Mucosa of rectum (tissue), 2 donors: ENCODE measurements at regions not wholly inside any gene's neighbourhood (a gene's known extent, or its start where the extent isn't known, plus 50 kb on each side); places are given as distances from the start of the nearest gene placed in this dataset.
"Not testable (repeated sequence)": the region's sequence is repeated elsewhere in the genome, so short reads cannot be mapped to it uniquely, and the experiment has no call there.

Experiments used
- H3K27ac ChIP-seq, 2 donors: one replicate each; pipeline ENCODE4 v1.7.0; 2013; ENCODE audit warnings: inconsistent platforms in 2 of 2, low read depth in 2 of 2, low read length in 2 of 2
- H3K27me3 ChIP-seq, 2 donors: one replicate each; pipeline ENCODE4 v1.7.0; 2013; ENCODE audit warnings: low read length in 2 of 2; ENCODE audit not compliant: control insufficient read depth in 2 of 2, insufficient read depth in 2 of 2
- H3K36me3 ChIP-seq, 2 donors: one replicate each; pipeline ENCODE4 v1.7.0; 2013; ENCODE audit warnings: low read length in 2 of 2; ENCODE audit not compliant: control insufficient read depth in 2 of 2, insufficient read depth in 2 of 2
- H3K4me1 ChIP-seq, 2 donors: one replicate each; pipeline ENCODE4 v1.7.0; 2013; ENCODE audit warnings: low read length in 2 of 2, mild to moderate bottlenecking in 1 of 2; ENCODE audit not compliant: control insufficient read depth in 2 of 2, insufficient read depth in 2 of 2
- H3K4me3 ChIP-seq, 2 donors: one replicate each; pipeline ENCODE4 v1.7.0; 2013; ENCODE audit warnings: low read length in 2 of 2
- H3K9ac ChIP-seq, 2 donors: one replicate each; pipeline ENCODE4 v1.7.0; 2013; ENCODE audit warnings: low read length in 2 of 2, low read depth in 1 of 2, mild to moderate bottlenecking in 1 of 2
- H3K9me3 ChIP-seq, 2 donors: one replicate each; pipeline ENCODE4 v1.7.0; 2013; ENCODE audit warnings: low read length in 2 of 2; ENCODE audit not compliant: control insufficient read depth in 2 of 2
- donor health status: healthy.
- donor health status: Normal muscosa, but diverticular disease.

DNA sequence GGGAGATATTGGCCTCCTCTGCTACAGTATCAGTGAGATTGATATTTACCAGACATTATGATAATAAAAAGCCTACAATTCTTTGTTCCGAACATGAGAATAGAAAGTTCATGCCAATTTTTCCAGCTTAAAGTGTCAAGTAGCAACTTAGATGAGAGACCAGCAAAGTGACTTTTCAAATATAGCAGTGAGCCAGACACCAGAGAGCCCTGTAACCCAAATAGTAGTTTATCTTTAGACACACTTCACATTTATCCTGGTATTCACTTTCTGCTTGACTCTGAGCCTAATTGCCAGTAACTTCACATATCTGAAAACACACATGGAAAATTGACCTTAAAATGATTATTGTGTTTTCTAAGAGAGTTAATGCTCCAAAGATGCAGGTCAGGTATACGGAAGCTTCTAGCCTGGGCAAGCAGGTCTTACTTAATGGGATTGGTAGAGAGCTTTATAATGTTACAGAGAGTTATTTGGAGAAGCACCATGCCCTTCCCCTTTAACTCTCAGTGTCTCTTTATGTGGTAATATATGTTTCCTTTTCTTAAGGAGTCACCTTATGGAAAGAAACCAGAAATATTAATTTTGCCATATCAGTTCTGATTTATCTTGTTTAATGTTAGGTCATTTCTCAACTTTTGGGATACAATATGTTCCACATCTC, 852.3 kb upstream of the CHORDC1 start:
- H3K36me3 ChIP-seq: no peaks in the 10 kb centered on the region
- no peaks in the 10 kb centered on the region for H3K4me1 ChIP-seq
- no peak overlapping the region for H3K27ac ChIP-seq
- H3K9me3 ChIP-seq: peaks cover 0 to 3% of the 10 kb centered on the region in 2 donors
- no peak overlapping the region for H3K4me3 ChIP-seq
- no peaks in the 10 kb centered on the region for H3K27me3 ChIP-seq
- no peak overlapping the region for H3K9ac ChIP-seq

DNA sequence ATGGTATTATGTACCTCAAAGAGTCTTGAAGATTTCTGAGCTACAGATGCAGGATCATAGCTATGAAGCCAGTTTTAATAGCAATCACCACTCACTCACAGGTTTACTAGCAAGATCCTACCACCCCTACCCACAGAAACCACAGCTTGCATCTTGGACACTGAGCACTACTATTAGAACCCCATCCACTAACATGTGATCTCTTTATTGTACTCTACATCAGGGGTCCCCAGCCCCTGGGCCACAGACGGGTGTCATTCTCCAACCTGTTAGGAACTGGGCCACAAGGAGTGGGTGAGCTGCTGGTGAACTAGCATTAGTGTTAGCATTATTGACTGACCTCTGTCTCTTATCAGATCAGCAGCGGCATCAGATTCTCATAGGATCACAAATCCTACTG, 844.8 kb upstream of the CHORDC1 start:
- Histone ChIP-seq H3K27ac (no peak overlapping the region), H3K9ac (no peak overlapping the region), H3K36me3 (no peaks in the 10 kb centered on the region), H3K4me1 (no peaks in the 10 kb centered on the region), H3K27me3 (no peaks in the 10 kb centered on the region), H3K4me3 (no peak overlapping the region), H3K9me3 (no peaks in the 10 kb centered on the region)

DNA sequence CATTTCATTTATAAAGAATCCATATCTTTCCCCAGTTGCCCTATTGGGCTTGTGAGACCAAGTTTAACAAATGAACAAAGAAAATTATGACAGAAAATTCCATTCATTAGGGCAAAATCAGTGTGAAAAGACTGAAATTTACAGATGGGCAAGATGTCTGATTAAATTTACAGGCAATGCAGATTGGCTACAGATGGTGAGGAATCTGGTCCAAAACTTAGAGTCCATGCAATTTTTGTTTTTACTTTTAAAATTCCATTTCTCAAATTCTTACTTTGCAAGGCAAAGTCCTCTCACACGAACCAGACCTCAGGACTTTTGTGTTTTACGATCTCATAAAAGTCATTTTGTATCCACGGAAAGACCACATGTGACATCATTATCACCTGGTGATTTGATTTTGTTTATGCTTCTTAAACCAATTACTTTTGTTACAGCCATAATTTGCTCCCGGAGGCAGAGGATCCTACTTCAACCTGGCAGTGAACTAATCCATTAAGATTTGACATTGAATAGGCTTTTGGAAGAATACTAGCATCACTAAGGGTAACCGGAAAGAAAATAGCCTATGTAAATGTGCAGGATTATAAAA, 843.7 kb upstream of the CHORDC1 start:
- Histone ChIP-seq H3K9ac (no peak overlapping the region), H3K36me3 (no peaks in the 10 kb centered on the region), H3K27me3 (no peaks in the 10 kb centered on the region), H3K9me3 (no peaks in the 10 kb centered on the region), H3K4me3 (no peak overlapping the region), H3K4me1 (no peaks in the 10 kb centered on the region), H3K27ac (no peak overlapping the region)

DNA sequence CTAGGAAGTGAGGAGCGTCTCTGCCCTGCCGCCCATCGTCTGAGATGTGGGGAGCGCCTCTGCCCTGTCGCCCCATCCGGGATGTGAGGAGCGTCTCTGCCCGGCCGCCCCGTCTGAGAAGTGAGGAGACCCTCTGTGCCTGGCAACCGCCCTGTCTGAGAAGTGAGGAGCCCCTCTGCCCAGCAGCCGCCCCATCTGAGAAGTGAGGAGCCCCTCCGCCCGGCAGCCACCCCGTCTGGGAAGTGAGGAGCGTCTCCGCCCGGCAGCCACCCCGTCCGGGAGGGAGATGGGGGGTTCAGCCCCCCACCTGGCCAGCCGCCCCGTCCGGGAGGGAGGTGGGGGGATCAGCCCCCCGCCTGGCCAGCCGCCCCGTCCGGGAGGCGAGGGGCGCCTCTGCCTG, 840.5 kb upstream of the CHORDC1 start:
- H3K9me3 ChIP-seq, H3K4me1 ChIP-seq, H3K27me3 ChIP-seq, H3K9ac ChIP-seq, H3K4me3 ChIP-seq, H3K36me3 ChIP-seq, H3K27ac ChIP-seq: not testable (repeated sequence)

DNA sequence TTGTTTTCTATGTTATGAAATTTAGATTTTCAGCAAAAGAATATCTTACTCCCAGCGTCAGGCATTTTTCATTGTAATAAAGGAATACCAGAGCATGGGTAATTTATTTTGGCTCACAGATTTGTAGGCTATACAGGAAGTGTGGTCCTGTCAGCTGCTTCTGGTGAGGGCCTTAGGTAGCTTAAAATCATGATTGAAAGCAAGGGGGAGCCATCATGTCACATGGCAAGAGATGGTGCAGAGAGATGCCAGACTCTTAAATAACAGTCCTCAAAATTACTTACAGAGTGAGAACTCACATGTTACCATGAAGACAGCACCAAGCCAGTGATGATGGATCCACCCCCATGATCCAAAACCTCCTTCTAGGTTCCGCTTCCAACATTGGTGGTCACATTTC, 825.0 kb upstream of the CHORDC1 start:
- H3K27ac ChIP-seq: no peak overlapping the region
- H3K9ac ChIP-seq: no peak overlapping the region
- H3K27me3 ChIP-seq: no peaks in the 10 kb centered on the region
- no peaks in the 10 kb centered on the region for H3K9me3 ChIP-seq
- no peaks in the 10 kb centered on the region for H3K36me3 ChIP-seq
- H3K4me3 ChIP-seq: no peak overlapping the region
- no peaks in the 10 kb centered on the region for H3K4me1 ChIP-seq

DNA sequence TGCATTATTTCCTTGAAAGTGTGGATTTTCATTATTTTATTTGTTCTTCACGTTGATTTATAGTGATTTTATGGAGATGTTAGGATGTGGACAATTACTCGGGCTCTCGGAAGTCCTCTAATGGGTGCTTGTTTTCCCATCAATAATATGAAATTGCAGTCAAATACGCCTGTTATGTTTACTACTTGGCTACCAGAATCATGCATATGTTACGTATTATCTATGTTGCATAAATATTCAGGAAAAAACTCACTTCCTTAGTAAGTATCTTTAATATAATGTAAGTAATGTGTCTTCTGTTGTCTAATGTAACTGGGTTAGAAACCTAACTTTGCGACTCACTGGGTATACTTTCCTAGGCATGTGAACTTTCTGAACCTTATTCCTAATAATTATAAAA, 823.4 kb upstream of the CHORDC1 start:
- Histone ChIP-seq H3K4me3 (no peak overlapping the region), H3K4me1 (no peaks in the 10 kb centered on the region), H3K9me3 (no peaks in the 10 kb centered on the region), H3K36me3 (no peaks in the 10 kb centered on the region), H3K27me3 (no peaks in the 10 kb centered on the region), H3K9ac (no peak overlapping the region), H3K27ac (no peak overlapping the region)

DNA sequence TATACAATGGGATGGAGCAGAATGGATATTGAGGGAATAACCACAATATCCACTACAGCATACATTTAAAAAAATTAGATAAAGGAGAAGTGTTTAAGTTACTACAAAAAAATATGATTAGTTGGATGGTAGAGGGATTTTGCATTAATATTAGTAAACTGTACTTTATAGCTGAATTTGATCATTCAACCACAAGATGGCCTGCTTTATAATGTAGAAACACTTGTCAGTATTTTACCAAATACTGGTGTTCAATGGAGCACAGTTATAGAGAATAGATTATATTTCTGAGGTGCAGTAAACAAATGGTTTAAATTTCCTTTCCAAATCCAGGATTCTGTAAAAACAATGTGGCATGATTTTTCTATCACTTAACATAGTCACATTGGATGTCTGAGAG, 818.8 kb upstream of the CHORDC1 start:
- Histone ChIP-seq H3K27ac (no peak overlapping the region), H3K9ac (no peak overlapping the region), H3K4me1 (no peaks in the 10 kb centered on the region), H3K4me3 (no peak overlapping the region), H3K9me3 (no peaks in the 10 kb centered on the region), H3K27me3 (no peaks in the 10 kb centered on the region), H3K36me3 (no peaks in the 10 kb centered on the region)

DNA sequence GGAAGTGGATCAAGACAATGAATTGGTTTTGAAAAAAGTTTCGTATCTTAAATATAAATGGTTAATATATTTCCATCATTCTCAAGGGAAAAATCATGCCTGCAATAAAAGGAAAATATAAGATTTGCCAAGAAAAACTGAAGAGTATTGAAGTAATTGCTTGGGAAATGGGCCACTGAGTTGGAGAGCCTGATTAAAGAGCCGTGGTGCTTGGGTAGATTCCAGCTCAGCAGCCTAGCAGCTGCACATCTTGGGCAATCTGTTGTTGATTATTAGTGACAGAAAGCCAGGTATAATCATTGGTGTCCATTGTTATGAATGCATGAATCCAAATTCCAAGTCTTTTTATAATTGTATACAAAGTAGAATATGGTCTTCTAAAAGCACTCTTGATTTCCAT, 800.9 kb upstream of the CHORDC1 start:
- H3K9me3 ChIP-seq: no peaks in the 10 kb centered on the region
- no peaks in the 10 kb centered on the region for H3K36me3 ChIP-seq
- H3K4me1 ChIP-seq: no peaks in the 10 kb centered on the region
- no peak overlapping the region for H3K4me3 ChIP-seq
- H3K27ac ChIP-seq: no peak overlapping the region
- H3K27me3 ChIP-seq: no peaks in the 10 kb centered on the region
- H3K9ac ChIP-seq: no peak overlapping the region

DNA sequence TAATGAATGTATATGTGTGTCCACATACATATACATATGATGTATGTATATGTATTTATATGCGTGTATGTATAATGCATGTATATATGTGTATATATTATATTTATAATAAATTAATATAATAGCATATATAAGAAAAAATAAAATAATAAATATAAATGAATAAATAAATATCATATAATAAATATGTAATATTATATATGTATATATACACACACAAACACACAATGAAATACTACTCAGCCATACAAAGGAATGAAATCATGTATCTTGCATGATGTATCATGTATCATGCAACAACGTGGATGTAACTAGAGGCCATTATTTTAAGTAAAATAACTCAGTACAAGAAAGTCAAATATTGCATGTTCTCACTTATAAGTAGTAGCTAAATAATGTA, 788.7 kb upstream of the CHORDC1 start:
- Histone ChIP-seq H3K9me3 (peaks cover 2 to 3% of the 10 kb centered on the region in 2 donors), H3K27ac (no peak overlapping the region), H3K9ac (no peak overlapping the region), H3K27me3 (no peaks in the 10 kb centered on the region), H3K36me3 (no peaks in the 10 kb centered on the region), H3K4me1 (no peaks in the 10 kb centered on the region), H3K4me3 (no peak overlapping the region)

DNA sequence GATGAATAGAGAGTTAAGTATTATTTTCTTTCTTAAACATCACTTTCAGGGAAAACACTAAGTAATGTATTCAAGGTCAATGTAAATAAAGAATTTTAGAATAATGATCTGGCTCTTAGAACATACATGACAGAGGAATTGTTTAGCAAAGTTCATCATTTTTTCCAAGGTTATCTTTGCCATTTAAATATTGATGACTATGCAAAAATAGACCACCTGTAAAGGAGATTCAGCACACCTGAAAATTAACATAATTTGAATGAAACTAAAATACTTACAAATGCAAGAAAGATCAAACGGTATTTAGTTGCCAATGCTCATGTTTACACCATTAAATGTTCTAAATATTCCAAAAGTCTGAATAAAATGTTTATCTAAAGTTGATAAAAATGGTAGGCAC, 782.6 kb upstream of the CHORDC1 start:
- no peak overlapping the region for H3K27ac ChIP-seq
- H3K36me3 ChIP-seq: no peaks in the 10 kb centered on the region
- peaks cover 0 to 3% of the 10 kb centered on the region in 2 donors for H3K9me3 ChIP-seq
- H3K9ac ChIP-seq: no peak overlapping the region
- H3K4me3 ChIP-seq: no peak overlapping the region
- H3K4me1 ChIP-seq: no peaks in the 10 kb centered on the region
- no peaks in the 10 kb centered on the region for H3K27me3 ChIP-seq
